ENCODE measurements at regions not wholly inside any gene's neighbourhood (a gene's known extent, or its start where the extent isn't known, plus 50 kb on each side); places are given as distances from the start of the nearest gene placed in this dataset.

GRCh38 chr2:194915485-194915884 lies 741.5 kb upstream of the SLC39A10 start:
- BruUV-seq (replicated peaks), result no TSS peak

DNA sequence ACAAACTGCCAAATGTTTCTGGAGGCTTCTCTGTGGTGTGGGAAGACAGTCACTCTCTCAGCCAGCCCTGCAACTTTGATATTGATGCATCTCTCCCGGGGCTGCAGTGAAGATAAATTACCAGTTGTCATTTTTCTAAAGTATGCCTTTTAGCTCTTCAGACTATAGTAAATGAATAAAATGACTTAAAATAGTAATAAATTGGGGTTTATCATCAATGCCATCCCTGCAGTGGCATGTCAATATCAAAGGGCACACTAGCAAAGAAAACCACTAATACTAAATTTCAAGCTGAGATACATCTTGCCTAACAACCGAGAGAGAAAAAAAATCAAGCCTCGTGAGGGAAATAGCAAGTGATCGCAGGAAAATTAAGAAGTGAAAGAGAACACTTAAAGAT lies 749.5 kb upstream of the SLC39A10 start:
- POLR2A ChIA-PET, result no interaction called here
- FAIRE-seq (no peak), DNase-seq (ENCODE audit: low read depth, low spot score) (no peak), ATAC-seq (no peak)
- Histone ChIP-seq H3K9ac (ENCODE audit: control insufficient read depth, insufficient read depth, low read length) (no peak overlapping the region), H3K4me2 (ENCODE audit: control insufficient read depth, insufficient read depth) (no peak overlapping the region), H3K36me3 (ENCODE audit: control insufficient read depth in 2 of 2, insufficient read depth in 2 of 2, low read length in 1 of 2) (no peaks in the 10 kb centered on the region), H3K27ac (ENCODE audit: control insufficient read depth, insufficient read depth) (no peak overlapping the region), H3K79me2 (ENCODE audit: control insufficient read depth, insufficient read depth, low read length) (no peaks in the 10 kb centered on the region), H3K4me3 (no peak overlapping the region), H3K9me3 (replicated peaks; ENCODE audit: control insufficient read depth, insufficient read depth, low read length) (no peaks in the 10 kb centered on the region), H3K27me3 (replicated peaks in 1 of 2; ENCODE audit: control insufficient read depth in 2 of 2, insufficient read depth in 2 of 2, low read length in 1 of 2) (no peaks in the 10 kb centered on the region), H3K4me1 (ENCODE audit: control insufficient read depth, insufficient read depth, low read length) (no peaks in the 10 kb centered on the region), H4K20me1 (ENCODE audit: control insufficient read depth, insufficient read depth) (no peaks in the 10 kb centered on the region), H2AFZ (ENCODE audit: control insufficient read depth, low read depth, low read length) (no peak overlapping the region)
- no TSS peak for BruUV-seq (replicated peaks)
- no peak for TF ChIP-seq SMARCA5 (IDR thresholded peaks at IDR 0.05)
- no peak for TF ChIP-seq TAF1 (IDR thresholded peaks at IDR 0.05; ENCODE audit: borderline replicate concordance, low read depth, low read length)
- TF ChIP-seq RAD21 (IDR thresholded peaks at IDR 0.05; ENCODE audit: insufficient read depth, low read depth, low read length), result no peak
- in situ Hi-C loops (cut with MboI) (no loop called here), intact Hi-C loops (cut with micrococcal nuclease; ENCODE audit: unreplicated experiment) (no loop called here)
- CTCF ChIA-PET, result no interaction called here
- RAD21 ChIA-PET (ENCODE audit: unreplicated experiment), result no interaction called here
- WGBS (ENCODE audit: insufficient coverage, insufficient replicate concordance, low lambda C conversion rate, missing lambda C conversion rate), result 28% methylated on average over 4 of the region's 4 CpGs
- SMC1A ChIA-PET (ENCODE audit: uncharacterized antibody, unreplicated experiment), result no interaction called here

More at GRCh38 chr2:194915485-194915884, 741.5 kb upstream of the SLC39A10 start:
- Histone ChIP-seq H2AFZ (ENCODE audit: control insufficient read depth, low read depth, low read length) (no peak overlapping the region), H3K9ac (ENCODE audit: control insufficient read depth, insufficient read depth, low read length) (no peak overlapping the region), H3K9me3 (replicated peaks; ENCODE audit: control insufficient read depth, insufficient read depth, low read length) (no peaks in the 10 kb centered on the region), H3K27ac (ENCODE audit: control insufficient read depth, insufficient read depth) (no peak overlapping the region), H3K79me2 (ENCODE audit: control insufficient read depth, insufficient read depth, low read length) (no peaks in the 10 kb centered on the region), H3K4me3 (no peak overlapping the region), H3K36me3 (ENCODE audit: control insufficient read depth in 2 of 2, insufficient read depth in 2 of 2, low read length in 1 of 2) (no peaks in the 10 kb centered on the region), H3K4me2 (ENCODE audit: control insufficient read depth, insufficient read depth) (no peak overlapping the region), H3K27me3 (replicated peaks in 1 of 2; ENCODE audit: control insufficient read depth in 2 of 2, insufficient read depth in 2 of 2, low read length in 1 of 2) (no peaks in the 10 kb centered on the region), H3K4me1 (ENCODE audit: control insufficient read depth, insufficient read depth, low read length) (no peaks in the 10 kb centered on the region), H4K20me1 (ENCODE audit: control insufficient read depth, insufficient read depth) (no peaks in the 10 kb centered on the region)
- DNase-seq (ENCODE audit: low read depth, low spot score) (no peak), FAIRE-seq (no peak), ATAC-seq (no peak)
- intact Hi-C loops (cut with micrococcal nuclease; ENCODE audit: unreplicated experiment) (no loop called here), in situ Hi-C loops (cut with MboI) (no loop called here)
- TF ChIP-seq SP1 (IDR thresholded peaks at IDR 0.05; ENCODE audit: low read depth, low read length), result no peak
- TF ChIP-seq SMAD5 (IDR thresholded peaks at IDR 0.05; ENCODE audit: low read depth), result no peak
- TF ChIP-seq ATF3 (IDR thresholded peaks at IDR 0.05; ENCODE audit: borderline replicate concordance, extremely low read depth, low read depth, low read length), result no peak
- no peak for TF ChIP-seq RB1 (IDR thresholded peaks at IDR 0.05; ENCODE audit: borderline replicate concordance)
- no peak for TF ChIP-seq RAD51 (IDR thresholded peaks at IDR 0.05)
- no peak for TF ChIP-seq NRF1 (conservative IDR thresholded peaks at IDR 0.05; ENCODE audit: low read depth, low read length)
- TF ChIP-seq, protein P1, sequence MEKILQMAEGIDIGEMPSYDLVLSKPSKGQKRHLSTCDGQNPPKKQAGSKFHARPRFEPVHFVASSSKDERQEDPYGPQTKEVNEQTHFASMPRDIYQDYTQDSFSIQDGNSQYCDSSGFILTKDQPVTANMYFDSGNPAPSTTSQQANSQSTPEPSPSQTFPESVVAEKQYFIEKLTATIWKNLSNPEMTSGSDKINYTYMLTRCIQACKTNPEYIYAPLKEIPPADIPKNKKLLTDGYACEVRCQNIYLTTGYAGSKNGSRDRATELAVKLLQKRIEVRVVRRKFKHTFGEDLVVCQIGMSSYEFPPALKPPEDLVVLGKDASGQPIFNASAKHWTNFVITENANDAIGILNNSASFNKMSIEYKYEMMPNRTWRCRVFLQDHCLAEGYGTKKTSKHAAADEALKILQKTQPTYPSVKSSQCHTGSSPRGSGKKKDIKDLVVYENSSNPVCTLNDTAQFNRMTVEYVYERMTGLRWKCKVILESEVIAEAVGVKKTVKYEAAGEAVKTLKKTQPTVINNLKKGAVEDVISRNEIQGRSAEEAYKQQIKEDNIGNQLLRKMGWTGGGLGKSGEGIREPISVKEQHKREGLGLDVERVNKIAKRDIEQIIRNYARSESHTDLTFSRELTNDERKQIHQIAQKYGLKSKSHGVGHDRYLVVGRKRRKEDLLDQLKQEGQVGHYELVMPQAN (conservative IDR thresholded peaks at IDR 0.05), result no peak
- RAD21 ChIA-PET (ENCODE audit: unreplicated experiment), result no interaction called here
- POLR2A ChIA-PET, result no interaction called here
- 0% methylated on average over 1 of the region's 1 CpG for WGBS (ENCODE audit: insufficient coverage, insufficient replicate concordance, low lambda C conversion rate, missing lambda C conversion rate)
- SMC1A ChIA-PET (ENCODE audit: uncharacterized antibody, unreplicated experiment), result no interaction called here
- CTCF ChIA-PET, result no interaction called here

Measured in GM12878 (cell line).